Stomach smooth muscle (tissue), 2 donors: ENCODE measurements at regions not wholly inside any gene's neighbourhood (a gene's known extent, or its start where the extent isn't known, plus 50 kb on each side); places are given as distances from the start of the nearest gene placed in this dataset.
"Not testable (repeated sequence)": the region's sequence is repeated elsewhere in the genome, so short reads cannot be mapped to it uniquely, and the experiment has no call there.

Source experiments
- H3K27ac ChIP-seq: one replicate; pipeline ENCODE4 v1.7.0; 2013; ENCODE audit warnings: mild to moderate bottlenecking, low read length, inconsistent platforms
- H3K27me3 ChIP-seq, 2 donors: one replicate each; pipeline ENCODE4 v1.7.0; 2013; ENCODE audit warnings: low read length in 2 of 2; ENCODE audit not compliant: insufficient read depth in 2 of 2, control insufficient read depth in 1 of 2
- H3K36me3 ChIP-seq, 2 donors: one replicate each; pipeline ENCODE4 v1.7.0; 2013; ENCODE audit warnings: low read length in 2 of 2; ENCODE audit not compliant: control insufficient read depth in 2 of 2, insufficient read depth in 2 of 2
- H3K4me1 ChIP-seq: one replicate; pipeline ENCODE4 v1.7.0; 2013; ENCODE audit warnings: low read length; ENCODE audit not compliant: control insufficient read depth, insufficient read depth
- H3K4me3 ChIP-seq, 2 donors: one replicate each; pipeline ENCODE4 v1.7.0; 2013; ENCODE audit warnings: low read length in 2 of 2
- H3K9ac ChIP-seq, 2 donors: one replicate each; pipeline ENCODE4 v1.7.0; 2013; ENCODE audit warnings: low read length in 2 of 2, mild to moderate bottlenecking in 1 of 2
- H3K9me3 ChIP-seq, 2 donors: one replicate each; pipeline ENCODE4 v1.7.0; 2013; ENCODE audit warnings: low read length in 2 of 2; ENCODE audit not compliant: control insufficient read depth in 2 of 2
- donor health status: healthy.
- donor health status: Pancreatic carcinoma.

DNA sequence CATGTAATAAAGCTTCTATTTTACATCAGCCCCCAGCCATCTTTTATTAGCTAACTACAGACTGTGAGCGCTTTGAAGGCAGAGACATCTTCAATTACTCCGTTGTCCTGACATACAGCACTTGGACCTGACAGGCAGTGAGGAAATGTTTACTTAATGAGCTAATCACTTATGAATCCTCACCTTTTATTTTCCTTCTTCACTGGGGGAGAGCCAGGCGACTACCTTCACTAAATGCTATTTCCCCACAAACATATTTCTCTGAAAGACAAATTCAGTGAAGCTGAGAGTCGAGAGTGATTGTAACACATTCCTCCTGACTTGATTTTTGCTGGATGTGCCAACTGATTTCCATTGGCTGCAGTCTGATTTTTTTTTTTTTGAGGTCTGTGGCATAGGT lies 192.1 kb upstream of the CLINT1 start:
- Histone ChIP-seq H3K4me1 (no peaks in the 10 kb centered on the region), H3K27me3 (peaks cover 0 to 2% of the 10 kb centered on the region in 2 donors), H3K4me3 (no peak overlapping the region), H3K36me3 (no peaks in the 10 kb centered on the region), H3K9me3 (no peaks in the 10 kb centered on the region), H3K27ac (no peak overlapping the region), H3K9ac (no peak overlapping the region)

DNA sequence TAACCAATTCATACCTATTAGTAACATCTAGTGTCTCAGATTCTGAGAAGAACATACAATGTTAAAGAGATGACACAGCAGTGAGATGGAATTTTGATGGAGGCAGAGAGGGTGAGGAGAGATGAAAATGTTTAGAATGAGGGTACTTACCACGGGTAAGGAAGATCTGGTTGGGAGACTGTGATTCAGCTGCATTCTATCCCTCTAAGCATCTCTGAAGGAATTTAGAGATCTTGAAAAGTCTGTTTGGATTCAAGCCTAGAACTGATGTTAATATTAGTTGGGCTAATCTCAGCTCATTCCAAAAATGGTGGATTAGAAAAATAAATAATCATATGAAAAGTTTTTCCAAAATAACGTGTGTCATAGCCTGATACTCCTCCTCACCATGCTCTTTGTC lies 191.5 kb upstream of the CLINT1 start:
- no peak overlapping the region for H3K9ac ChIP-seq
- H3K36me3 ChIP-seq = no peaks in the 10 kb centered on the region
- no peaks in the 10 kb centered on the region for H3K4me1 ChIP-seq
- peaks cover 0 to 2% of the 10 kb centered on the region in 2 donors for H3K27me3 ChIP-seq
- H3K4me3 ChIP-seq = no peak overlapping the region
- no peak overlapping the region for H3K27ac ChIP-seq
- H3K9me3 ChIP-seq = no peaks in the 10 kb centered on the region

DNA sequence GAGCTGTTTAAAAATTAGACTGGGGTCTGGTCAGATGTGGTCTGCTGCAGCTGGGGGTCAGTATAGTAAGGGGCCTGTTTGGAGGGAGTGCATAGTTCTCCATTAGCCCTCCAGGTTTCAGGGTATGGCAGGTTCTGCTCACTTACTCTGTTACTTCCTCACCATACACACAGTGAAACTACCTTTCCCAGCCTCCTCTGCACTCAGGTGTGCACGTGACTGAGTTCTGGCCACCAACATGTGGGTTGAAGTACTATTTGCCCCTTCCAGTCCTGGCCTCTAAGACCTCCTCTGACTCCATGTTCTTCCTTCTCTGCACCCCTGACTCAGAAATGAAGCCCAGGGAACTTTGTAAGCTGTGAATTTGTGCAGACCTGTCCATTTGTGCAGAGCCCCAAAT lies 190.5 kb upstream of the CLINT1 start:
- H3K9me3 ChIP-seq = no peaks in the 10 kb centered on the region
- H3K9ac ChIP-seq = no peak overlapping the region
- H3K36me3 ChIP-seq = no peaks in the 10 kb centered on the region
- no peak overlapping the region for H3K4me3 ChIP-seq
- no peak overlapping the region for H3K27ac ChIP-seq
- no peaks in the 10 kb centered on the region for H3K4me1 ChIP-seq
- peaks cover 0 to 2% of the 10 kb centered on the region in 2 donors for H3K27me3 ChIP-seq

GRCh38 chr5:158045696-158046095 lies 186.8 kb upstream of the CLINT1 start:
- Histone ChIP-seq H3K36me3 (no peaks in the 10 kb centered on the region), H3K4me1 (no peaks in the 10 kb centered on the region), H3K9ac (no peak overlapping the region), H3K27me3 (no peaks in the 10 kb centered on the region), H3K27ac (no peak overlapping the region), H3K9me3 (no peaks in the 10 kb centered on the region), H3K4me3 (no peak overlapping the region)

GRCh38 chr5:158039911-158040347 lies 181.0 kb upstream of the CLINT1 start:
- Histone ChIP-seq H3K36me3 (no peaks in the 10 kb centered on the region), H3K9me3 (no peaks in the 10 kb centered on the region), H3K27ac (no peak overlapping the region), H3K4me1 (no peaks in the 10 kb centered on the region), H3K4me3 (no peak overlapping the region), H3K9ac (no peak overlapping the region), H3K27me3 (no peaks in the 10 kb centered on the region)

GRCh38 chr5:158039441-158039840 lies 180.5 kb upstream of the CLINT1 start:
- no peak overlapping the region for H3K9ac ChIP-seq
- no peaks in the 10 kb centered on the region for H3K4me1 ChIP-seq
- no peaks in the 10 kb centered on the region for H3K27me3 ChIP-seq
- H3K9me3 ChIP-seq = peaks cover 0 to under 1% of the 10 kb centered on the region in 2 donors
- H3K36me3 ChIP-seq = no peaks in the 10 kb centered on the region
- no peak overlapping the region for H3K27ac ChIP-seq
- no peak overlapping the region for H3K4me3 ChIP-seq

DNA sequence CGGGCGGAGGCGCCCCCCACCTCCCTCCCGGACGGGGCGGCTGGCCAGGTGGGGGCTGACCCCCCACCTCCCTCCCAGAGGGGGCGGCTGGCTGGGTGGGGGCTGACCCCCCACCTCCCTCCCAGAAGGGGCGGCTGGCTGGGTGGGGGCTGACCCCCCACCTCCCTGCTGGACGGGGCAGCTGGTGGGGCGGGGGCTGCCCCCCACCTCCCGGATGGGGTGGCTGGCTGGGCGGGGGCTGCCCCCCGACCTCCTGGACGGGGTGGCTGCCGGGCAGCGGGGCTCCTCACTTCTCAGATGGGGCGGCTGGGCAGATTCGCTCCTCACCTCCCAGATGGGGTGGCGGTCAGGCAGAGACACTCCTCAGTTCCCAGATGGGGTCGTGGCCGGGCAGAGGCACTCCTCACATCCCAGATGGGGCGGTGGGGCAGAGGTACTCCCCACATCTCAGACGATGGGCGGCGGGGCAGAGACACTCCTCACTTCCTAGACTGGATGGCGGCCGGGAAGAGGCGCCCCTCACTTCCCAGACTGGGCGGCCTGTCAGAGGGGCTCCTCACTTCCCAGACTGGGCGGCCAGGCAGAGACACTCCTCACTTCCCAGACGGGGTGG lies 178.1 kb upstream of the CLINT1 start:
- H3K9ac ChIP-seq, H3K27ac ChIP-seq, H3K4me1 ChIP-seq, H3K27me3 ChIP-seq, H3K9me3 ChIP-seq, H3K36me3 ChIP-seq, H3K4me3 ChIP-seq: not testable (repeated sequence)

- H3K9ac ChIP-seq, H3K4me1 ChIP-seq, H3K36me3 ChIP-seq, H3K9me3 ChIP-seq, H3K27me3 ChIP-seq, H3K4me3 ChIP-seq, H3K27ac ChIP-seq: not testable (repeated sequence)
Measured at GRCh38 chr5:158034586-158034985, 175.6 kb upstream of the CLINT1 start.

GRCh38 chr5:158033724-158034123 lies 174.8 kb upstream of the CLINT1 start:
- H3K36me3 ChIP-seq = no peaks in the 10 kb centered on the region
- H3K27ac ChIP-seq = no peak overlapping the region
- no peak overlapping the region for H3K9ac ChIP-seq
- peaks cover 0 to 3% of the 10 kb centered on the region in 2 donors for H3K9me3 ChIP-seq
- no peaks in the 10 kb centered on the region for H3K27me3 ChIP-seq
- no peak overlapping the region for H3K4me3 ChIP-seq
- H3K4me1 ChIP-seq = no peaks in the 10 kb centered on the region

DNA sequence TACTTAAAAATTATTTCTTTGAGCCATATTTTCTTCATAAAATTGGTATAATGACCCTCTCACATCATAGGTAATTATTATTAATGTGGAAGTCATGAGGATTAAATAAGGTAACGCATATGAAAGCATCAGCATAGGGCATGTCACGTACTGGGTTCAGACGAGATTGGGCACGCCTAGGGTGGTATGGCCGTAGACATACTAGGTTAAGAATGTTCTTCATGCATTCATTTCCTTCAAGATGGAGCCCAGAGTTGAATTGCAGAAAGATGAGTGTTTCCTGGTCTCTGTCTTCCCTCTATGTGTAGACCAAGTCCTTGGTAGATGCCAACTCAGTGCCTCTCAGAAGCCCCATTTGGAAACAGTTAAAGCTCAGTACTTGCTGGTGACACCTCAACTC lies 174.1 kb upstream of the CLINT1 start:
- Histone ChIP-seq H3K9ac (no peak overlapping the region), H3K36me3 (no peaks in the 10 kb centered on the region), H3K27me3 (no peaks in the 10 kb centered on the region), H3K4me3 (no peak overlapping the region), H3K9me3 (peaks cover 0 to 3% of the 10 kb centered on the region in 2 donors), H3K27ac (no peak overlapping the region), H3K4me1 (no peaks in the 10 kb centered on the region)

GRCh38 chr5:158032246-158032645 lies 173.3 kb upstream of the CLINT1 start:
- no peak overlapping the region for H3K9ac ChIP-seq
- H3K4me1 ChIP-seq = no peaks in the 10 kb centered on the region
- H3K36me3 ChIP-seq = no peaks in the 10 kb centered on the region
- no peak overlapping the region for H3K27ac ChIP-seq
- H3K9me3 ChIP-seq = peaks cover 0 to 3% of the 10 kb centered on the region in 2 donors
- H3K4me3 ChIP-seq = no peak overlapping the region
- H3K27me3 ChIP-seq = no peaks in the 10 kb centered on the region
